Sciatic nerve (tissue), 2 donors: ENCODE measurements at regions not wholly inside any gene's neighbourhood (a gene's known extent, or its start where the extent isn't known, plus 50 kb on each side); places are given as distances from the start of the nearest gene placed in this dataset.

Experiments
- ATAC-seq: fragments of 200-7000 bp; cut with Tn5 transposase; one replicate; pipeline ENCODE4 v1.9.1; 2020; ENCODE audit warnings: mild to moderate bottlenecking, moderate library complexity
- DNase-seq: peaks from one replicate; pipeline ENCODE4 v3.0.0-alpha.2; 2020; ENCODE audit warnings: low spot score
- intact Hi-C: fragments of 100-400 bp; cut with DNase I; formaldehyde crosslinking; loops from one replicate; pipeline ENCODE4 v1.14.2; 2022
- donor health status: DM: no; HTN: no; CAD: no.
- donor health status: DM: no; HTN: no; CAD: no.

GRCh38 chr2:66073172-66073571, 361.8 kb upstream of the MEIS1 start:
- DNase-seq (no peak), ATAC-seq (no peak)
- intact Hi-C loops, result no loop called here

GRCh38 chr2:66070721-66071602, 364.0 kb upstream of the MEIS1 start:
- intact Hi-C loops, result no loop called here
- no peak for ATAC-seq
- DNase-seq, result no peak

- intact Hi-C loops, result no loop called here
- no peak for DNase-seq
- ATAC-seq, result no peak
Observed at GRCh38 chr2:66069937-66070720, 364.8 kb upstream of the MEIS1 start.

GRCh38 chr2:66066032-66066431, 368.9 kb upstream of the MEIS1 start:
- no peak for ATAC-seq
- DNase-seq, result no peak
- intact Hi-C loops, result no loop called here

GRCh38 chr2:66059332-66059731, 375.6 kb upstream of the MEIS1 start:
- no peak for DNase-seq
- intact Hi-C loops, result no loop called here

DNA sequence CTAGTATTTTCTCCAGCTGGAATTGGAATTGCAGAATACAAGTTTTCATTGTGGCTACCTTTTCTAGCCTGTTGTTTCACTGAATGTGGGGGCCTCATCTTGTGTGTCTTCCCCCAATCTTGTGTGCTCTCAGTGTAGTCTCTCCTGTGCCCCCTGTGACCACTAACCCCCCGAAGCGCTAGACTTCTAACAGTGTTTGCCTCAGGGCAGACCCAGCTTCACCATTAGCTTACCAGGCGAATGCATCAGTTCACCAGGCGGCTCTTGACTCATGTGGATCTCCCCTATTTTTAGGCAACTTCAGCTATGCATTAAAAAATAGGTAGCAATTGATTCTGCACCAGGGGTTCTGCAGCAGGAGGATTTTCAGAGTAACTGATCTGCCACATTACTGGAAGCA, 376.2 kb upstream of the MEIS1 start:
- ATAC-seq, result no peak
- DNase-seq, result no peak
- intact Hi-C loops, result no loop called here

More at GRCh38 chr2:66059332-66059731, 375.6 kb upstream of the MEIS1 start:
- ATAC-seq, result no peak

- intact Hi-C loops, result no loop called here
- no peak for ATAC-seq
- DNase-seq, result no peak
Observed at GRCh38 chr2:66057844-66058243, 377.1 kb upstream of the MEIS1 start.

DNA sequence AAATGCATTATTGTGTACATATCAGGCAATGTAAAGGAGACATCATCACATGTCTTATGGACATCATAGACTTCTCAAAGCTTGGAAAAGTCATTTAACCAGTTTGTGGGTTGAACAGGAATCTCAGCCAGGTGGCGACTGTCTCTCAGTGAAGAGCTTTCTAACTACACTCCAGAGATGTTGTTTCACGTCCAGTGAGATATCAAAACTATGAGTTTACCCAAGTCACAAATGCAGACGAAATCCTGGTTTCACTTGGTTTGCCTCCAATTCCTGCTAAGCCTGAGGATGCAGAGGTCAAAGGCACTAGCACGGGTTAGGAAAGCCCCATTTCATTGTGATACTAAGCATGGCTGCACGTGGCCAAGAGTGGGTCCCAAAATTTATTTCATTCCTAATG, 384.5 kb upstream of the MEIS1 start:
- ATAC-seq, result no peak
- intact Hi-C loops, result no loop called here
- no peak for DNase-seq

DNA sequence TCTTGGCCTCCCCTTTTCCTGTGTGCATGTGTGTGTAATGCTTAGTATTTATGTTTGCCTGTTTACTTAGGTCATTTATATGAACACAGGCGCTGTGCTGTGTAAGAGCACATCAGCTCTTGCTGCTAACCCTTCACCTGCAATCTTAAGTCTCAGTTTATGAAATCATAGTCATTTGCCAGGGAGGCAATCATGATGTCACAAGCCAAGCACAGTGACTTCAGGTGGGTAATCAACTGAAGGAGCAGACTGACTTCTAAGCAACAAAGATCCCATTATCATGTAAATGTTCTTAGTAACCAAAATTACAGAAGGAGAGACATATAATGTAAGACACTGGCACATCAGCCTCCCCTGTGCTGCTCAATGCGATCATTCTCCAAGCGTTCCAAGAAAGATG, 386.3 kb upstream of the MEIS1 start:
- ATAC-seq (no peak), DNase-seq (no peak)
- intact Hi-C loops, result no loop called here

GRCh38 chr2:66041902-66042657, 392.8 kb upstream of the MEIS1 start:
- ATAC-seq (no peak), DNase-seq (no peak)
- intact Hi-C loops, result no loop called here

DNA sequence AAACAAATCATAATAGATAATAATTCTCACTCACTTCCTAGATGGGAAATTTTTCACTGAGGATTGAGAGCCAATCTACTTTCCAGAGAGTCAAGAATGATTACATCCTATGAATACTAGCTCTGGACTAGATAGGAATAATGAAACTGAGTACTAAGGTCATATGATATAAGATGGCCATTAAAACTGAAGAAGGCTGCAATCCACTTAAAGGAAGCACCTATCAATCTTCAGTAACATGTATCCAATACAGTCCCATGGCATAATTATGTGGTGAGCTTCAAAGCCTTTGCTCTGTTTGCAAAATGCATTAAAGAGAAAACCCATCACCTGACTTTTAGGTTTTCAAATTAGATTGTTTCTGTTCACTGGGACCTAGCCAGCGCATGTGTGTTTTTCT, 398.0 kb upstream of the MEIS1 start:
- intact Hi-C loops, result no loop called here
- ATAC-seq, result no peak
- no peak for DNase-seq

DNA sequence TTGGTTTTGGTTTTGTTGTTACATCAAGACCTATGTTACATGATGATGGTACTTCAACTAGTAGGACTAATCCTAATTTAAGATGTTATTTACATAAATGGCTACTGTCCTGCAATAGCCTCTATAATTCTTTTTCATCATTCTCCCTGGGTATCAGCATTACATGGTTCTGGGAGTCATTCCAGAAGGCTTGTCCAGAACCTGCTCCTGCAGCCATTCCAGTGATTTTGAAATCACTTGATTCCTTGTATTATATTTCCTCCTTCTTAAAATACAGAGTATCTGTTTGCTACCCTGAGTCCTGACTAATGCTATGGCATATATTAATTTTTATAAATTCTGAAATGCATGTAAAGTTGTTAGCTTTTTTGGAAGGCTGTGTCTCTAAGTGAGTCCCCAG, 400.5 kb upstream of the MEIS1 start:
- intact Hi-C loops, result no loop called here
- ATAC-seq, result peak; percentile 15
- no peak for DNase-seq

GRCh38 chr2:66032226-66032775, 402.6 kb upstream of the MEIS1 start:
- intact Hi-C loops, result no loop called here
- DNase-seq (no peak), ATAC-seq (no peak)

- intact Hi-C loops, result no loop called here
- DNase-seq, result no peak
- no peak for ATAC-seq
Observed at GRCh38 chr2:66031236-66031635, 403.7 kb upstream of the MEIS1 start.

- DNase-seq (no peak), ATAC-seq (no peak)
- intact Hi-C loops, result no loop called here
Observed at GRCh38 chr2:66030553-66030952, 404.4 kb upstream of the MEIS1 start.

GRCh38 chr2:66024391-66024790, 410.5 kb upstream of the MEIS1 start:
- no peak for ATAC-seq
- intact Hi-C loops, result no loop called here
- no peak for DNase-seq

DNA sequence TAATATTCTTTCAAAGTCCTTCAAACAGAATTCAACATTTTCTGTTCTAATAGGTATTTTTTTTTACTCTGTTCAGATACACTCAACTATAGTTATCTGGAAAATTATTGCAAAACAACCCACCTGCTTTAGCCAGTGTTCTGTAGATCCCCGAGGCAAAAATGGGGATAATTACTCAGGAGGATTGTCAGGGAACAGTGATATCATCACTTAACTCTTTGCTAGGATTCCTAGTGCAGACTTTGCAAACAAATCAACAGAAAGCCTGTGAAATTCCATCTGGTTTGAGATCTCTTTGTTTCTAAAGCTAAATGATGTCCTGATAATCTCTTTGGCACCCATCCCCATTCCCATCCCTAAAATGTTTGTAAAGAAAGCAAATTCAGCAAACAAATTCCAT, 413.6 kb upstream of the MEIS1 start:
- DNase-seq (no peak), ATAC-seq (no peak)
- intact Hi-C loops, result no loop called here

DNA sequence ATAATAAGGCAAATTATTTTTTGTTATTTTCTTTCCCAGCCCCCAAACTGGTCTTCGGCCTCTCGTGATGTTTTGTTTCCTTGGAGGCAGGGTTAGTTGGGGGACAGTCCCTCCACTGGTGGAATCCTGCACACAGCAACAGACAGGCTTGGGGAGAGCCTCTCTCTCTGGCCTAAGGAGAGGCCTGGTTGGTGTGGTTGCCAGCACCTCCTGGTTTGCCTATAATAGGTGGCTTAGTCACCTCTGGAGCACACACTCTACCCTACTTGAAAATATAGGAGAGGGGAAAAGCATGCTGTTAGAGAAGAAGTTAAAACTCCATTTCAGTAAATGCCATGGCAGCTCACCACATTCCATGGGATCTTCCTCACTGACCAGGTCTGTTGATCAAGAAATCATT, 417.2 kb upstream of the MEIS1 start:
- intact Hi-C loops, result no loop called here
- ATAC-seq (no peak), DNase-seq (no peak)

GRCh38 chr2:66014450-66014849, 420.5 kb upstream of the MEIS1 start:
- DNase-seq (no peak), ATAC-seq (no peak)
- intact Hi-C loops, result no loop called here
